ENCODE measurements at regions not wholly inside any gene's neighbourhood (a gene's known extent, or its start where the extent isn't known, plus 50 kb on each side); places are given as distances from the start of the nearest gene placed in this dataset.

DNA sequence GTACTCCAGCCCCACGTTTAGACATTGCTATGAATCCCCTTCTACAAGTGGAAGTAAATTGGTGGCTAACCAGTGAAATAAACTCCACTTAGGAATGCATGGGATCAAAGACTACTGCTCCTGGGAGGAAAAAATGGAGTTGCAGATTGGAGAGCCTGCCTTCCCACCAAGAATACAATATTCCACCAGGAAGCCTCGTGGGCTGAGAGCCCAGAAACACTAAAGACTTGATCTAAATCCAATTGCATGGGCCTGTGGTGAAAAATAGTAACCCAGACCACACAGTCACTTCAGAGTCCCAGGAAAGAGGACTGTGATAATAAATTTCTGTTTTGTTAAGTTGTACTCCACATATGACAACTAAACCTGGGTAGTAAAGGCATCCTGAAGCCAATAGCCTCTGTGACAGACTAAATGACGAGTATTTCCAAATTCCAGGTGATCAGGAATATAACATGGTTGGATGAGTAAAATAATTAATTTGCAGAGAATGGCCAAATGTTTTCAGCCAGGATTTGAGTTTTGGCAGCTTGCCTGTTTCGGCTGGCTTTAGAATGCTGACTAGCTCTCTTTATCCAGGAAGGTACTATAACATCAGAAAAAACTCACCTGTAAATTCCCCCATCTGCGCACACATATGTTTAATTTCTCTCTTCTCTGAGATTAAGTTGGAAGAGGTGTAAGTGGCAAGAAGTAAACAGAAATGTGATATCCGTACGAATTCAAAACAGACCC is 480.3 kb downstream of the LIG4 start:
- DNase-seq, result no peak

DNA sequence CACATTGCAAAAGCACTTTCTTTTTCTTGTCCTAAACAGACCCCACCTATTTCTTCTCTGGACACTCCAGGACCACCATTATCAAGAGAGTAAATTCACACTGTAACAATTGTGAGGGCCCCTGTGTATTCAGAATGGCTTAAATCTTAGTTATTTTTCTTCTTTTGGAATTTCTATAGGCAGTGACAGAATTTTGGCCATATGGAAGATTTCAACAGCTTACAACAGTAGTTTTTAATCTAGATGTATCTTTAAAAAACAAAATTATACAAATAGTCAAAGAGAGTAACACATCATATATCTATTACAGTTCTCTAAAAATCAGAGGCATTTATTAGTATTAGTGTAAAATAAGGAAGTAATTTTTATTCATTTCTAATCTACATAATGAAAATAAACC is 482.1 kb downstream of the LIG4 start:
- no peak for DNase-seq

DNA sequence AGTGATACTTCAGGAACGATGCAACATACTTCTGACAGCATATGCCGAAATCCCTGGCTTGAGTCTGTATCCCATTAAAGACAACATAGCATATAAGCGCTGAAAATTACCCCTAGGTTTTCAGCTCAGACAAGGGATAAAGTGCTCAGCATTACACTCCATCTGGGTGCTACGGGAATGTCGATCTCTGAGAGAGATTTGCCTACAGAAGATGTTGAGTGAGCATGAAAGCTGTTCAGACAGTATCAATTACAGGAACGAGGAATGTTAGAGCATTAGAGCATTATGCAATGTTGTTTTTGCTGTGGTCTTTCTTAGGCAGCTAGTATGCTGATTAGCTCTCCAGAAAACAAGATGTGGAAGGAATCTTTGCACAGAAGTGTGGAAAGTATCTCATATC is 484.5 kb downstream of the LIG4 start:
- no peak for DNase-seq

DNA sequence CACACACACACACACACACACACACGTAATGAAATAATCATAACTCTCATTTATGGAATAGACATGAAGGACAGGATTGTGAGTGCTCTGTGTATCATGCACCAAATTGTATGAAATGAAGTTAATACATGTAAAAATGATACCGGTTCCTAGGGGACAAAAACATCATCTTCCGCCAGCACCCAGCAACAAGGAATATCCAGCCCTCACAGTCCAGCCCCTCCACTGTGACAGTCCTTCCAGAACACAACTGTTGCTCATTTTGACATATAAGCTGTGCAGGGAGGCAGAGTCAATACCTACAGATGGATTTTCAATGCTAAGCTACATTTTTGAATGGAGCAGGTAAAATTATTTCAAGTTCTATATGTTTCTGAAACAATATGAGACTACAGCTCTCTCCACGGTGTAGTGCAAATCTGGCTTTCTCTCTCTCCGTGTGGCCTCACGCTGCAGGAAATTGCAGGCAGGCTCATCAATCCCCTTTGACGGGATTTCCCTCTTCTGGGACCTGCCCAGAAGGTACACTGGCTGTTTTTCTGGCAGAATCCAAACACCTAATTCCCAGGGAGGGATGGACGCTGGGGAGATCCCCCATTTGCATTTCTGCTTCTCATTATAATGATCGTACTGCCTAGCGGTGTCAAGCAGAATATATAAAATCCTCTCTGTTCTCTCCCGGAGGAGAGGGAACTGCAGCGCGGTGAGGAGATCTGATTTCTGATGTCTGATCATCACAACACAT is 494.0 kb downstream of the LIG4 start:
- DNase-seq, result no peak

DNA sequence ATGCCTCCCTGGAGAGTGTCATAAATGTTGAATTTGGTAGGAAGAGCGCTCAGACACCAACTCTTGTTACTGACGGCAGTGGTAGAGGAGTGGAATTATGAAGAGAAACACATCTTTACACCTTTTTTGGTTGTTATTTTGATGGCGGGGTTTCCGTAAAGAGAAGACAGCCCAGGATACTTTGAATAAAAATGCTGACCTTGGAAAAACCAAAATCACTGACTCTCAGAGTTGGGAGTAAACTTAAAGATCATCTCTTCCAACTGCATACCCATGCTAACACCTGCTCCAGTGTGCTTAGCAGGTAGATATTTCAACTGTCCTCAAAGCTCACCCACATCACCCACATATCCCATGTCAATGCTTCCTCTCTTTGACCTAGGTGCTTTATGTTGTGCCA is 498.6 kb downstream of the LIG4 start:
- no peak for DNase-seq

DNA sequence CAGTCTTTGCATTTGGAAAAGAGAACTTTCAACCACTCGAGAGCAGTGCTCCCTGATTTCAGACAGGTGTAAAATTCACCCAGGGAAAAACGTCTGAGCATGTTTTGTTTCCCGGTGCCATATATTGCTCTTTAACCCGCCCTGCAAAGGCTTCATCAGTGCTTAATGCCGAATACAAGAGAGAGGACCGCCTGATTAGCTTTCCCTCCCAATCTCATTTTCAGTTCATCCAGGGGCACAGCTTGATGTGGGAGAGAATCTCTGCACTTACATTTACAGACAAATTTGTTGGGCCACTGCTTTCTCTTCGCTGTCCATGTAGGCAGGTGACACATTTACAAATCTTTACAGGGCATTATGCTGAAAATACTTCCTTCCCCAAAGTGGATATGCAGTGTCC is 499.1 kb downstream of the LIG4 start:
- DNase-seq, result no peak

DNA sequence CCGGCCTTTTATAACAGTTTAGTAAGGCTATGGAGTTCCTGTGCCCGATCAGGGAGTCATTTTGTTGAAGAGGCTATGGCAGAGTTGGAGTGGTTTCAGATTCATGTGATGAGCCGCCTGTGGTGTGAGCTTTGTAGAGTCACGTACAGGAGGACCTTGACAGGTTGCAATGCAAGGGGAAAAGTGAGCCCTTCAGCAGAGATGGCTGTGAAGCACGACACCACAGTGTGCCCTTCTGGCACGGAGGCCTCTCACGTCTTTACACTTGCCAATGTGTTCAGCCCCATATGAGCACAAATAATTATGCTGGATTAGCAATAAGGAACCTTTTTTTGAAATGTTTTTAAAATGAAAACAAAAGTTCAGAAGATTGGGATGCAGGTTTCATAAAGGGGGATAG is 499.8 kb downstream of the LIG4 start:
- DNase-seq, result no peak

DNA sequence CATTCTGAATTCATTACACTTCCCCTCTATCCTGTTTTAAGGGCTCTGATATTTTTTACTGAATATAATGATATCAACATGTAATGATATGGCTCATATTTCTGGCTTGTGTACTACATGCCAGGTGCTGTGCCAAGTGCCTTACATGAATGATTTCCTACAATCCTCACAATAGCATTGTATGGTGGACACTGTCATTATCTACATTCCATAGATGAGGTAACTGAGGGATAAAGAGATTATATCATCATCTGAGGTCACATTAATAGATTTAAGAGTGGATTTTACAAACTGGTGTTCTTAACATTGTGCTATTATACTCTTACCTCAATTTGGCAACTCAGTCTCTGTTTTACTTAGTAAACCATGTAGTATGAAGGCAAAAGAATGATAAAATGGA is 502.0 kb downstream of the LIG4 start:
- no peak for DNase-seq

DNA sequence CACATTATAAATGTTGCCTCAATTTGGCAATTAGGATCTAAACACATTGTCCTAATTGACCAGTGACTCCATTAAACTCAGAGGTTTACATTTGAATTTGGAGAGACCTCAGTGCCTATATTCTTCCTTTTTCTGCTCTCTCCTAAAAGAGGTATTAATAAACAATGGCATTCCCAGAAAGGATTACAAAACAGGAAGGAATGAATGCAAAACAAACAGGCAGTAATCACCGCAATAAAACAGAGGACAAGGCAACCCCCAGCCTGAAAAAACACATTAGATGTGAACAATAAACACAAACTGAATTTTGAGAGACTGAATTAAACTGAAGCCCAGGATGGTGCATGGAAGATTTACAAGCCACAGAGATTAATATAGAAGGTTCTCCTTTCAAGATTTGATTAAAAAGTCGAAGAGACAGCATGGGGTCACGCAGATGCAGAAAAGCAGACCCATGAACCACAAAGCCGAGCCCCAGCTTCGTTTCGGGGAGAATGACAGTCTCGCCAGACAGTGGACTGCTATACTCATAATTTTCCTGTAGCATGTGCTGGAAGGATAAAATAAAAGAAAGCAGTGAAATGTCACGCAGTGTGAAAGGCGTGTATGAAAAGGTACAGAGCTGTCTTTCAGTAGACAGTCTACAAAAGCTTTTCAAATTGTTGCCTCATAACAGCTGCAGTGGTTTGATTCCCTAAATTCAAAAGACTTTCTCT is 503.0 kb downstream of the LIG4 start:
- DNase-seq, result no peak

DNA sequence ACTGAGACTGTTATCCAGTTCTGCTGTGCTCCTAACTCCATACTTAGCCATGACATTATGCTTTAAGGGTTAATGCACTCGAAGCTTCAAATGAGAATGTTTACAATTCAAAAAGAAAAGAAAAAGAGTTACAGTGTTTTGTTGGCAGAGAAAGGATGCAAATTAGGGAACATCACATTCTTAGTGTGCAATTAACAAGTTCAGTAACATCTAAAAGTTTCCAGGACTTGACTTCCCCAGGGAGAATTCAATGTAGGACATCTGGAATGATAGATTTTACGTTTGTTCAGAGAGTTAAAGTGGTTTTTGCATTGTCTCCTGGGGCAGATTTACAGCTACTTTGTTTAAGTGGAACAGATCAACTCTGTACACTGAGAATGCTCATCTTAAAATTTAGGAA is 525.2 kb downstream of the LIG4 start:
- DNase-seq, result no peak

DNA sequence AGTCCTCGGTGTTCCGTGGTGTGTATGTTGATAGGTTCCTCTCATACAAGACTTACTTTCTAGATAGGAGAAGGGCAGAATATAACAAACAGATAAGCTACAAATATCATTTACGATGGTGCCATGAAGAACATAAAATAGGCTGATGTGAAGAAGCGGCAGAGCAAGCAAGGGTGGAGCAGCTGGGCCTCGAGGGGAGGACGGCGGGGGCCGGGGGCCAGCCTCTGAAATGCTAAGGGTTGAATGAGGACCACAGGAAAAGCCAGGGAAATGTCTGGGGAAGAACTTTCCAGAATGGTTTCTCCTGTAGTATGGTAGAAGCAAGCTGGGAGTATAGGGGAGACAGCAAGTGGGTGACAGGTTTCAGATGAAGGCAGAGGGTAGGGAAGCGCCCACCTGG is 529.5 kb downstream of the LIG4 start:
- DNase-seq, result no peak

DNA sequence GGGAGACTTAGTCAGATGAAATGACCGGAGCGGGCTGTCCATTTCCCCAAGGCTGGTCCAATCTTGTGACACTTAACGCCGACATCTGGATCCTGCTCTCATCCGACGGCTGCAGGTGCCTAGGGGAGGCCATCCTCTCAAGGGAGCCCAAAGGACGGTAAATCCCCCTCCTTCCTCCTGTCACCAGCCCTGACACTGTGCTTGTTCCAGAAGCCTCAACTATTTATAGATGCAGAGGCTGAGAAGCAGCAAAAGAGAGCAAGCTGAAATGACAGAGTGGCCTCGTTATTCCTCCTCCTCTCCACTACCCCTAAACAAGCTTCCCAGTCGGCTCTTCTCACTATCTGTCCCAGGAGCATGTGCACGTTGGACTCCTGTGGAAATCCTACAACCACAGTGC is 533.7 kb downstream of the LIG4 start:
- no peak for DNase-seq

DNA sequence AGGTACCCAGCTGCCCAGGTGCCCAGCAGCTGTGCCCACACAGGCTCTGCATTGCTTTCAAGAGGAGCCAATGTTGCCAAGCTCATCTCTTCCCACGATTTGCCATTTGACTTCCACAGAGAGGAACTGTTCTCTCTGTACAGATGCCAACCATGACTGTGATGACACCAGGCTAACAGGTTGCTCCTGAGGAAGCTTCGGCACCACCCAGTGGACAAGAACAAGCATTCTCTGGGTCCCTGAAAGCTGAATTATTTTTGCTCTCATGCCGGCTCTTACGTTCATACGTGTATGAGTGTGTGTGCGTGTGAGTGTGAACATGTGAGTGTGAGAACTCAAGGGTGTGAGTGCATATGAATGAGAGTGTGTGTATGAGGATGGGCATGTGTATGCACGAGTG is 535.2 kb downstream of the LIG4 start:
- DNase-seq, result no peak

DNA sequence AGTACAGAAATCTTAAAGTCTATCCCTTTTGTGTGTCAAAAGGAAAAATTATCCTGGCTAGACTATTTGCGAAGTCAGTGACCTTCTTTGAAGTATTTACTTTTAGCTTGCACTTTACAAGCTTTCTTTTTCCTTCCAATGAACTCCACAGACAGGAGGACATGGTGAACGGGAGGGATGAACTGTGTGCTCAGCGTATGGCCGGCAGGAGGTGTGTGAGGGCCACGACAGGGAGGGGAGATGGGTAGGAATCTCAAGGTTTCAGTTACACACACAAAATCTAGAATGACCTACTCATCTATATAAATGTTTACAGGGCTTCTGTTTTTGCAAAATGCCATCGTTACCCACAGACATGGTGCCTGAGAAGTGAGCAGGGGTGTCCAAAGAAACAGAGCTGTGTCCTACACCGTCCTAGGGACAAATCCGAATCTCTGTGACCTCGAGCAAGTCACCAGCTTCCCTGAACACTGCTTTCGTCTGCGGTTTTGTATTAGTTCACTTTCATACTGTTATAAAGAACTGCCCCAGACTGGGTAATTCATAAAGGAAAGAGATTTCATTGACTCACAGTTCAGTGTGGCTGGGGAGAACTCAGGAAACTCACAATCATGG is 537.2 kb downstream of the LIG4 start:
- no peak for DNase-seq

DNA sequence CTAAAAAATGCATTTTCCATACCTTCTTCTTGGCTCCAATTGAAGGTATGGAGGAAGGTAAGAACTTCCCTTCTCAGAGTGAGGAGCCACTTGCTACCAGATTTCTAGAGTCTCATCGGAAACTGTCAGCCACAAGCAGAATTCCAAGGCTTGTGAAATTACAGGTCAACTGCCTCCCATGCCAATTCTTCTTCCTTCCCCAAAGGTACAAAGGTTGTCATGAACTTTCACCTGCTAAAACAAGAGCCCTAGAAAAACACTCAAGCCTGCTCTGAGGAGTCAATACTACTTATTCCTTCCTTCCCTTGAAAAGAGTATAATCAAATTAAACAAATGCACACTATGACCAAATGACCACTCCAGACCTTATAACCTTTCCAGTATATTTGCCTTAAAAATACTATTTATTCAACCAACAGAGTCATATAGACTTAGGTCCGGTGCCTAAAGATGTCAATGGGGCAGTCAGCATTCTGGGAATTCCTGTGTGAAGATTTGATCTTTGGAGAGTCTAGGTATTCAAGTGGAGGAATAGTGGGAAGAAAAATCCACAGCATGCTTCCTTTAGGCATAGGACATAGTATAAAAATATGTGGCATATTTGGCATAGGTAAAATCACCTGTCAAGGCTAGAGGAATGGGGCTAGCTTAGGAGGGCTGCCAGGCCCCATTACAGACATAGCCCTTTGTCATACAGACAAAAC is 539.3 kb downstream of the LIG4 start:
- no peak for DNase-seq

DNA sequence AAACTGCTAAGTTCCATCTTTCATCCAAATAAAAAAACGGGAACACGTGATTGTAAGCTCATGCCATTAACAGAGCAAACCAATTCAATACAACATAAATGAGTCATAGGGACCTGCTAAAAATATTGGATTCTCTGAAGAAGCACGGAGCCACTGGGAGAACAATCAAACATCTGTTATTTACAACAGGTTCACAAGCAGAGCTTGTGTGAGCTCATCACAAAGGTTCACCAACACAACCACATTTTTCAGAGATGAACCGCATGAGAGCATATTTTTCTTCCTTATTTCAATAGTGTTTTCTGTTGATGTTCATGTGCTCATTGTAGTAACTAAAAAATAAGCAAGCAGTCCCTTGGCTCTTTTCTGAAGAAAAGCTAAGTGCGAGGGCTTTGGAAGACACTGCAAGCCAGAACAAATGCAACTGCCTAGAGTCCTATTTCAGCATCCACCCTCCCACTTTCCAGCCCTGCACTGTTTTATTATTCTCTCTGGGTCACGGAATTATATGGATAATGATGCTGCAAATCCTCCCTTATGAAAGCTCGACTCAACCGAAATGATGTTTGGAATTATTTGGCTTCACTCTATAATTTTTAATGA is 545.8 kb downstream of the LIG4 start:
- no peak for DNase-seq

DNA sequence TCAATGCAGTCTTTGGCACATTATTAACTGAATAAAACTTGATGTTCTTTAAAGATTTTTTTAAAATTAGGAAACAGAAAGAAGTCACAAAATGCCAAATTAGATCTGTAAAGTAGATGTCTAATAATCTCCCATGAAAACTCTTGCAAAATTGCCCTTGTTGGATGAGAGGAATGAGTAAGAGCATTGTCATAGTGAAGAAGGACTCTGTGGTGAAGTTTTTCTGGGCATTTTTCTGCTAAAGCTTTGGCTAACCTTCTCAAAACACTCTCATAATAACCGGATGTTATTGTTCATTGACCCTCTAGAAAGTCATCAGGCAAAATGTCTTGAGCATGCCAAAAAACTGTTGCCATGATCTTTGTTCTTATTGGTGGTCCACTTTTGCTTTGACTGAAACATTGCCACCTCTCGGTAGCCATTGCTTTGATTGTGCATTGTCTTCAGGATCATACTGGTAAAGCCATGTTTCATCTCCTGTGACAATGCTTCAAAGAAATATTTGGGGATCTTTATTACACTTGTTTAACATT is 549.3 kb downstream of the LIG4 start:
- no peak for DNase-seq

DNA sequence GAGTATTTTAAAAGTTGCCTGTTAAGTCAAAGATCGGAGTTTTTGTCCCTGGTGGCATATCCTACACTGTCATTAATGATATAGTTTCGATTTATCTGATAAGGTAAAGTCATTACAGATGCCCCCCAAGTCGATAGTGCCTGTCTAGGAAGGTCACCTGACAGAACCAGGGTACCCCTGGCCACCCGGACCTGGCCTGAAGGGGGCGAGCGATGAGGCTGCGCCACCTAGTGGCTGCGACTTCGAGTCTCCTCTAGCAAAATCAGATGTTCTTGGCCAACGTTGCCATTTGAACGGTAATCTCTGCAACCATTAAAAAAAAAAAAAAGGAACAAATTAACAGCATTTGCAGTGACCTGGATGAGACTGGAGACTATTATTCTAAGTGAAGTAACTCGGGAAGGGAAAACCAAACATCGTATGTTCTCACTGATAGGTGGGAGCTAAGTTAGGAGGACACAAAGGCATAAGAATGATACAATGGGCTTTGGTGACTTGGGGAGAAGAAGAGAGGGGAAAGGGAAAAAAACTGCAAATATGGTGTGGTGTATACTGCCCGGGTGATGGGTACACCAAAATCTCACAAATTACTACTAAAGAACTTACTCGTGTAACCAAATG is 565.1 kb downstream of the LIG4 start:
- DNase-seq, result peak in 1 of 2 donors; percentile 30

DNA sequence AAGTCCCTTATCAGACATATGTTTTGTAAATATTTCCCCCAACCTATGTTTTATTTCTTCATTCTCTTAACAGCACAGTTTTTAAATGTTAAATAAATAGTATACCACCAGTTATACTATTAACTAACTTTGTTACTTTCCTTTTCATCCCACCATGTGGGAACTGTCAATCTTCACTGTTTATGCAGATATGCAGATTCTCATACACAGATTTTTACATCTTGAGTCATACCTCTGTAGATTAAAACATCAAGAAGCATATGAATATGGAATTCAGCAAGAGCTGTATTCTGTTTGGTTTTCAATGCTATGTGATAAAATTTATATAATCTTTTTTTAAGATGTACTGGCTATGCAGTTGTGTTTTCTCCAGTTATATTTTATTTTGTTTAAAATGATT is 566.3 kb downstream of the LIG4 start:
- no peak for DNase-seq

DNA sequence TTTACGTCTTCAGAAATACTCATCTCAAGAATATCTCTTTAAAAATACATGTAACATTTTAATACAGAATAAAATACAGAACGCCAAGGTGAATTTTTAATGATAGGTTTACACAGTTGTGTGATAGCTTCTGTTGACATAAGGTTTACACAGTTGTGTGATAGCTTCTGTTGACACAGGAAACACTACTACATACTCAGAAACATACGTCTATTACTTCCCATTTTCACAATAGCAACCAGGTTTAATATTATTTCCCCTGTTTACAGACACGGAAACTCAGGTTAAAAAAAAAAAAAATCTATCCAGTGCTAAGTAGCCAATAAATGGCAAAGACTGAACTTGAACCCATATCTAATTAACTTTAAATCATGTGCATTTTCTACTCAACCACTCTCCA is 571.2 kb downstream of the LIG4 start:
- DNase-seq, result no peak

DNA sequence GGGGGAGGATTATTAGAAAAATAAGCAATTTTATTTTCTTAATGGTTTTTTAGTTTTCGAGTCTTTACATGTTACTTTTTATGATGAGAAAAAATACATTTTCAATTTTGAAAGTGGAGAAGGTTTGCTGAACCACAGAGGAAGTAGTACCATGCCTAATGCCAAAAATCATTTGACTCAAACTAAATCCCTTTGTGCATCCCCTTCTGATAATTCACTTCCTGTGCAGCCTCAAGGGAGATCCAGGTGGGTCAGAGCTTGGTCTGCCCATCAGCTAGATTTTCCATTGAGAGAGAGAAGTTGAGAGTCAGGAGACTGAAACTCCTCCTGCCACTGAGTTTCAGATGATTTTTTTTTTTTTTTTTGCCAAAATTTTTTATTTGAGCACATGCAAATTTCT is 571.7 kb downstream of the LIG4 start:
- DNase-seq, result no peak

DNA sequence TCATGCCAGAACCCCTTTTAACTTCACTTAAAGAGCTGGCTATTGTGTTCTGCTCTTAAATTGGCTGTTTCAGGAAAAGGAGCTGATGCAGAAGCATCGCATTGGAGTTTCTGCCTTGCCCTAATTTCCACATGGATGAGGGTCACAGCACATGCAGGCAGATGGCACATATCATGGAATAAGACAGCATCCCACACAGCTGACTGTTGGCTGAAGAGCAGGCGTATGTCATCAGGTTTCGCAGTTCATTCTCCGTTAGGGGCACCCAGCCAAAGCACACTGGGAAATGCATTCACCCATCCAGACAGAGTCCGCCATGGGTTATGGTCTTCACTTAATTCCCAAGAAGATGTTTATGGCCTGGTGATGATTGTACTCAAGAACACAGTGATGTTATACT is 572.5 kb downstream of the LIG4 start:
- no peak for DNase-seq

Data from stimulated activated CD4-positive, alpha-beta T cell treated with anti-CD3 and anti-CD28 coated beads, Interleukin-2, amount 100 ng/mL, for 24 hours (primary cell).